ENCODE measurements at regions not wholly inside any gene's neighbourhood (a gene's known extent, or its start where the extent isn't known, plus 50 kb on each side); places are given as distances from the start of the nearest gene placed in this dataset.
"Not testable (repeated sequence)": the region's sequence is repeated elsewhere in the genome, so short reads cannot be mapped to it uniquely, and the experiment has no call there.

GRCh38 chr6:150684161-150684560 is 84.5 kb downstream of the PLEKHG1 start:
- no peak for DNase-seq

GRCh38 chr6:150684714-150685459 is 85.2 kb downstream of the PLEKHG1 start:
- no peak for DNase-seq

- DNase-seq: peak; percentile 60
Observed at GRCh38 chr6:150685860-150686259, 86.2 kb downstream of the PLEKHG1 start.

GRCh38 chr6:150686566-150686965 is 86.9 kb downstream of the PLEKHG1 start:
- DNase-seq: no peak

GRCh38 chr6:150687508-150687907 is 87.8 kb downstream of the PLEKHG1 start:
- no peak for DNase-seq

GRCh38 chr6:150689900-150690590 is 90.4 kb downstream of the PLEKHG1 start:
- DNase-seq: no peak

GRCh38 chr6:150690681-150691080 is 91.0 kb downstream of the PLEKHG1 start:
- no peak for DNase-seq

GRCh38 chr6:150691463-150691862 is 91.8 kb downstream of the PLEKHG1 start:
- no peak for DNase-seq

- DNase-seq: no peak
Observed at GRCh38 chr6:150692604-150693003, 92.9 kb downstream of the PLEKHG1 start.

GRCh38 chr6:150694889-150695288 is 95.2 kb downstream of the PLEKHG1 start:
- no peak for DNase-seq

GRCh38 chr6:150695652-150696051 is 96.0 kb downstream of the PLEKHG1 start:
- DNase-seq: no peak

- DNase-seq: no peak
Observed at GRCh38 chr6:150696190-150696589, 96.5 kb downstream of the PLEKHG1 start.

GRCh38 chr6:150696918-150697317 is 97.2 kb downstream of the PLEKHG1 start:
- not testable (repeated sequence) for DNase-seq

GRCh38 chr6:150697515-150697914 is 97.8 kb downstream of the PLEKHG1 start:
- DNase-seq: no peak

GRCh38 chr6:150698391-150698790 is 98.7 kb downstream of the PLEKHG1 start:
- DNase-seq: no peak

GRCh38 chr6:150702675-150703074 is 103.0 kb downstream of the PLEKHG1 start:
- DNase-seq: no peak

- DNase-seq: no peak
Observed at GRCh38 chr6:150704447-150705192, 104.9 kb downstream of the PLEKHG1 start.

GRCh38 chr6:150705392-150705791 is 105.7 kb downstream of the PLEKHG1 start:
- DNase-seq: no peak

GRCh38 chr6:150710236-150710635 is 110.6 kb downstream of the PLEKHG1 start:
- DNase-seq: no peak

- no peak for DNase-seq
Observed at GRCh38 chr6:150711061-150711460, 111.4 kb downstream of the PLEKHG1 start.

GRCh38 chr6:150711584-150712504 is 112.2 kb downstream of the PLEKHG1 start:
- DNase-seq: no peak

- no peak for DNase-seq
Observed at GRCh38 chr6:150712505-150713252, 113.0 kb downstream of the PLEKHG1 start.
